RCC 7860 (cell line): ENCODE measurements at regions not wholly inside any gene's neighbourhood (a gene's known extent, or its start where the extent isn't known, plus 50 kb on each side); places are given as distances from the start of the nearest gene placed in this dataset.
A peak's percentile ranks its signal among the peaks of the same experiment; 100 is the strongest.

Experiments used
- DNase-seq: peaks from one replicate; pipeline ENCODE4 v3.0.0-alpha.2; 2015; ENCODE audit warnings: low spot score
- FAIRE-seq: peaks from 2 replicates; lab custom pipeline; 2012; peaks lifted over from hg19 to GRCh38; lab: Jason Lieb, UNC

DNA sequence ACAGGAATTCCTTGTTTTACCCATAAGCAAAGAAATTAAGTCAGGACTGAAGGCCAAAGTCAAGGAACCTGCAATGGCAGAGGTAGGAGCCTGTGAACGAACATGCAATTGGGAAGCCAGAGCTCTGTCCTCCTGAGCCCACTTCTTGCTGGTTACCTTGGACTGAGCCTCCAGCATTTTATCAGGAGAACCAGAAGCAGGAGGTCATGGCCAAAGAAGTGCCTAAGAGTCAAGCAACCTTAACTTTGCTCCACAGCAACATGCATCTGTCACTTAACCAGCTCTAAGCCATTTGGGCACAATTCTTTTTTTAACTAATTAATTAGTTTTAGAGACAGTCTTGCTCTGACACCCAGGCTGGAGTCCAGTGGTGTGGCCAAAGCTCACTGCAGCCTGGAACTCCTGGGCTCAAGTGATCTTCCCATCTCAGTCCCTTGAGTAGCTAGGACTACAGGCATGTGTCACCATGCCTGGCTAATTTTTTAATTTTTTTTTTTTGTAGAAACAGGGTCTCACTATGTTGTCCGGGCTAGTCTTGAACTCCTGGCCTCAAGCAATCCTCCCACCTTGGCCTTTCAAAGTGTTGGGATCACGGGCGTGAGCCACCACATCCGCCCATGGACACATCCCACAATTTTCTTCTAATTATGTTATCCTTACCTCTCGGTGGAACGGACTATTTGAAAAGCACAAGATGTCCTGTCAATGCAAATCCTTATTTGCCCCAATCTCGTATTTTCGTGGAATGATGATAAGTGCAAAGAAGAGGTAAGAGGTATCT is 334.2 kb downstream of the CD83 start:
- DNase-seq (no peak), FAIRE-seq (no peak)

- no peak for DNase-seq
- no peak for FAIRE-seq
Observed at GRCh38 chr6:14452567-14453527, 335.3 kb downstream of the CD83 start.

DNA sequence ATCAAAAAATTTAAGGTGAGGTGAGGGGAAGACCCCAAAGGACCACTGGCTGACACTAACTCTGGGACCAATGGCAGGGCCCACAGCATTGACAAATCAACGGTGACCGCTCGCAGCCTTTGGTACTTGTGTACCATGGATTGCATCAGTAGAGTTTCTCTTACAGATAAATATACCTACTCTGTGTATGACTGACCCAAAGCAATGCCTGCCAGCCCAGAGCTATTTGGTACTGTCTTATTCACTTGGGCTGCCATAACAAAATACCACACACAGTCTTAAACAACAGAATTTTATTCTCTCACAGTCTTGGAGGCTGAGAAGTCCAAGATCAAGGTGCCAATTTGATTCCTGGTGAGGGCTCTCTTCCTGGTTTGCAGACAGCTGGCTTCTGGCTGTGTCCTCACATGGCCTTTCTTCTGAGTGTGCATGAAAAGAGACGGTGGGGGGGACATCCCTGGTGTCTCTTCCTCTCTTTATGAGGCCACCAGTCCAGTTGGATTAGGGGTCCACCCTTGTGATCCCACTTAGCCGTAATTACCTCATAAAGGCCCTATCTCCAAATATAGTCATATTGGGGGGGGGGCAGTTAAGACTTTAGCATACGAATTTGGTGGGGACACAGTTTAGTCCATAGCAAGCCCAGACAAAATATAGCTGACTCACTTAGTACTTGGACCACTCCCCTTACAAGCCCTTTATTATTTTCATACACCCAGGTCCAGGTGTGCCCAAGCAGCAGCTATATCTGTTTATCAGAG is 336.3 kb downstream of the CD83 start:
- DNase-seq = no peak
- FAIRE-seq = no peak

DNA sequence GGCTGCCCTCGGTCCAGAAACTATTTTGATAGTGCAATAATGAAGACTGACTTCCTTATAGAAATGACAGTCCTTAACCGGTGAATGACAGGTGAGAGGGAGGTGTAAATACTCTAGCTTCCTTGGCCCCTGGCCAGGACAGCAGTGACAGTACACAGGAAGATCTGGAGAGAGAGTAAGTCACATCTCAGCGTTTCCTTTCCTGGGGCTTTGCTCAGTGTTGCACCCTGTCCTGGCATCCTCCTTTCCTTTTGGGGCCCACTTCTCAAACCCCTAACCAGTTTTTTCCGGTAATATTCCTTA is 336.9 kb downstream of the CD83 start:
- no peak for FAIRE-seq
- DNase-seq = no peak

DNA sequence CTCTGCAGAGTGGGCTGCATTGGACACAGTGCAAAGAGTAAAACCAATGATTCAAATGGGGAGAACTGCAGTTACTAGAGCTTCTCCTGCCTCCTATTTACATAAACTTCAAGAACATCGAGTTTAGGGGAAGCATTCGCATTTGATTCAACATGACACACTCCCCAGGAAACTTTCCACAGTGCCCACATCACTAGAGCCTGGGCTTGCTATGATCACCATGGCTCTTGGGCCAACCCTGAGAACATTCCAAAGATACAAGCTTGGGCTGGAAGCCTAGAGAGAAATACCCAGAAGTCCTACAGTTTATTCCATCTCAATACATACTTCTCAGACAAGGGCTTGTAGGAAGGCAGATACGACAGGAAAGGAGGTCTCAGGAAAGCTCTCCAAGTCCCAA is 337.9 kb downstream of the CD83 start:
- FAIRE-seq = no peak
- no peak for DNase-seq

- DNase-seq (no peak), FAIRE-seq (no peak)
Observed at GRCh38 chr6:14455876-14456648, 338.5 kb downstream of the CD83 start.

- FAIRE-seq = no peak
- DNase-seq = no peak
Observed at GRCh38 chr6:14456941-14457340, 339.4 kb downstream of the CD83 start.

GRCh38 chr6:14458669-14459266 is 341.2 kb downstream of the CD83 start:
- DNase-seq (peak; percentile 69), FAIRE-seq (peak; percentile 71)

DNA sequence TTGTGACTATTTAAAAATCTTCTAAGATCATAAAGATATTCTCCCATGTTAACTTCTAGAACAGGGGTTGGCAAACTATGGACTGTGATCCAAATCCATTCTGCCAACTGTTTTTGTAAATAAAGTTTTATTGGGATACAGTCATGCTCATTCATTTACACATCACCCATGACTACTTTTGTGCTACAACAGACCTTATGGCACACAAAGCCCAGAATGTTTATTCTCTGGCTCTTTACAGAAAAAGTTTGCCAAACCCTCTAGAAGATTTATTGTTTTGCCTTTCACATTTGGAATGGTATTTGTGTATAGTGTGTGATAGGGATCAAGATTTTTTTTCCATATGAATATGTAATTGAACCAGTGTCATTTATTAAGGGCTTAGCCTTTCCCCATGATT is 341.7 kb downstream of the CD83 start:
- no peak for FAIRE-seq
- DNase-seq = no peak

DNA sequence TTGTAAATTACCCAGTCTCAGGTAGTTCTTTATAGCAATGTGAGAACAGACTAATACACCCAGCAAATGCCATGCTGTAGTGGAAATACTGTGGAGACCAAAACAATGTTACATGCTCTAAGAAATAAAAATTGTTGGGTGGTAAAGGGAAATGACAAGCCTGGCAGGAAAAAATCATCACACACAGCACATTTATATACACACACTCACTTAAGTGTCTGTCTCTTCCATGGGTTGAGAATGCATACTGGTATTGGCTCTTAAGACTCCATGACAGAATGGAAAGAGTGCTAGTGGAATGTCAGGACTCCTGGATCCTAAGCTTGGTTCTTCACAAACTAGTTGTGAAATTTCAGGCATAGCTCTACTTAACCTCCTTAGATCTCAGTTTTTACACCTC is 343.0 kb downstream of the CD83 start:
- no peak for FAIRE-seq
- no peak for DNase-seq

GRCh38 chr6:14462135-14462534 is 344.6 kb downstream of the CD83 start:
- FAIRE-seq (no peak), DNase-seq (no peak)

DNA sequence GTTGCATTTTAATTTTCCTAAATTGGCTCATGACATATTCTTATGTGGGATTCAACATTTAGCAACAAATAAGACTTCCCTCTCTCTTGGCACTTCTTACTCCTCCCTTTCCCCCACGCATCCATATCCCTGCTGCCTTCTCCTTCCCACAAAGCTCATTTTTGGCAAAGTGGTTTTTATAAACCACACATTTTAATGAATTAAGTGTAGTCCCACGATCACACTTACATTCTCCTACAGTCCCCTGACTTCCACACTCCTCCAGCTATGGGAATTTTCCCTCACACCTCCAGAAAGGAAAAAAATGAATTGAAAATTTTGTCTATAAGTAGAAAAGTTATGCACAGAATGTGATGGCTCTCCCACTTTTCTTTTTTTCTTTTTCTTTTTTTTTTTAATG is 345.0 kb downstream of the CD83 start:
- FAIRE-seq (no peak), DNase-seq (no peak)

DNA sequence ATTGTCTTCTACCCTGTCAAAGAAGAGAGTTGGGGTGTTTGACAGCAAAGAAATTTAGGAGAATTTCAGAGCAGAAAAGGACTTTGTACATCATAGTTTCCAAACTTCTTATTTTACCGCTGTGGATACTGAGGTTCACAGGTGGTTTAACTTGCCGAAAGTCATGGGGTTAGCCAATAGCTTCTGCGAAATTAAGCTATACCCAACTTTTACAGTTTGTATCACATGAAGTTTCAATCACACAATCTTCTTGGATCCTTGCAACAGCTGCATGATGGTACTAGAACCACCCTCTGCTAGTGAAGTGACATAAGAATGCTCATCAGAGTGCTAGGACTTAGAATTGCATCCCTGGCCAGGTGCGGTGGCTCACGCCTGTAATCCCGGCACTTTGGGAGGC is 345.5 kb downstream of the CD83 start:
- FAIRE-seq (no peak), DNase-seq (no peak)

- FAIRE-seq (no peak), DNase-seq (no peak)
Observed at GRCh38 chr6:14464055-14464454, 346.5 kb downstream of the CD83 start.

GRCh38 chr6:14464716-14465115 is 347.1 kb downstream of the CD83 start:
- FAIRE-seq (no peak), DNase-seq (no peak)

DNA sequence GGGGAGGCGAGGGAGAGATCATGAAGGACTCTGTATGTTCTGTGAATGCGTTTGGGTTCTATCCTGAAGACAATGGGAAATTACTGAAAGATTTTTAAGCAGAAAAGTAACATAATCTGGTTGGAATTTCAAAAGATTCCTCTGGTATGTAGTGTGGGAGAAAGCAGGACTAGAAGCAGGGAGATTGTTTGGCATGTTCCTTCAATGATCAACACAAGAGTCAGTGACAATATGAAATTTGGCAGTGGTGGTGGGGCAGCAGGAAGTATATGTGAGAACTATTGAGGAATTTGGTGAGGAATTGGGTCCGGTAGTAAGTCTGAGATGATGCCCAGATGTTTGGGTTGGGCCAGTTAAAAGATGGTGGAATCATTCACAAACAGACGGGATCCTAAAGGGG is 348.7 kb downstream of the CD83 start:
- DNase-seq (no peak), FAIRE-seq (no peak)

- DNase-seq (no peak), FAIRE-seq (no peak)
Observed at GRCh38 chr6:14467591-14467990, 350.0 kb downstream of the CD83 start.

DNA sequence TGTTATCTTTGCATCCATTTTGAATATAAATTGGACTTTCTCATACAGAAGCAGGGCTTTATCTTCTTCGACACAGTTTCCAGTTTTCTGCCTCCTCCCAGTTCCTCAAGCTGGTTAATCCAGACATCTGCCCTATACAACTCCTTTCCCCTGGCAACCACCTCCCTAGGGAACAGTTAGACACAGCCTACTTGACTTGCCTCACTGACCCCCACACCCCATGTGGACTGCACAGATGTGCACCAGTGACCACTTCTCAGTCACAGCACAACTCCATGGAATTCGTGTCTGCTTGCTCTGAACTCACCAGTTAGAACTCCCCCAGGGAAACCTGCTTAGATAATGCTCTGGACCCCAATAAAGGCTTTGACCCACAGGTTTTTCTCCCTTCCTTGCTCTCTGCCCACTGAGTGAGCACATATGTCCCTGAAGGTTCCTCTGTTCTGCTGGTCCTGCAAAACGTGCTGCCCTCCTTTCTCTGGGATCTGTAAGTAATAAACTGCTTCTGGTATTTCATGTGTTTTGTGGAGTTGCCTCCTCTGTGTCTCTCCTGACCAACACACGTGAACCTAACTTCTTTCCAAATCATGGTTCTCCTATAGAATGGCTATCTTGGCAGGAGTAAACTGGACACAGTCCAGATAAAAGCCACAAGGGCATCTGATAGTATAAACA is 351.2 kb downstream of the CD83 start:
- DNase-seq (no peak), FAIRE-seq (no peak)

GRCh38 chr6:14470101-14470500 is 352.5 kb downstream of the CD83 start:
- FAIRE-seq (no peak), DNase-seq (no peak)

DNA sequence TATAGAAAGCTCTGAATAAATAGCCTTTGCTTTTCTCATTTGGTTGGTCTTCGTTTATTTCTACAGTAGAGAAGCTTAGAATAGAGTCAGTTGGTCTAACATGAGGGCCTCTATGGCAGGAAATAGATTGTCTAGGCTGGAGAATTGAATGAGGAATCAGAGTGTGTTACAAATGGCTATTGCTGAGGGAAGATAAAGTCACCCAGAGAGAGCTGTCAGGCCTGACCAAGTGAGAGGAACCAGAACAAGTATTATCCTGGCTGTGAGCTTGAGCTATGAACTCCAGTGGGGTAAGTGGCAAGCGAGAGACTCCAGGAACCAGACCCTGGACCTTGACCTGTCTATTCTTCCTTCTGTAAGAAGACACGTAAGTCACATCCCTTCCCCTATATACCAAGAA is 353.1 kb downstream of the CD83 start:
- no peak for FAIRE-seq
- DNase-seq = no peak
